T1000 (cell line): ENCODE measurements at regions not wholly inside any gene's neighbourhood (a gene's known extent, or its start where the extent isn't known, plus 50 kb on each side); places are given as distances from the start of the nearest gene placed in this dataset.

Experiments used
- DNase-seq: peaks from one replicate; lab custom pipeline; 2025; ENCODE audit warnings: mixed read lengths; lab: John Stamatoyannopoulos, UW

DNA sequence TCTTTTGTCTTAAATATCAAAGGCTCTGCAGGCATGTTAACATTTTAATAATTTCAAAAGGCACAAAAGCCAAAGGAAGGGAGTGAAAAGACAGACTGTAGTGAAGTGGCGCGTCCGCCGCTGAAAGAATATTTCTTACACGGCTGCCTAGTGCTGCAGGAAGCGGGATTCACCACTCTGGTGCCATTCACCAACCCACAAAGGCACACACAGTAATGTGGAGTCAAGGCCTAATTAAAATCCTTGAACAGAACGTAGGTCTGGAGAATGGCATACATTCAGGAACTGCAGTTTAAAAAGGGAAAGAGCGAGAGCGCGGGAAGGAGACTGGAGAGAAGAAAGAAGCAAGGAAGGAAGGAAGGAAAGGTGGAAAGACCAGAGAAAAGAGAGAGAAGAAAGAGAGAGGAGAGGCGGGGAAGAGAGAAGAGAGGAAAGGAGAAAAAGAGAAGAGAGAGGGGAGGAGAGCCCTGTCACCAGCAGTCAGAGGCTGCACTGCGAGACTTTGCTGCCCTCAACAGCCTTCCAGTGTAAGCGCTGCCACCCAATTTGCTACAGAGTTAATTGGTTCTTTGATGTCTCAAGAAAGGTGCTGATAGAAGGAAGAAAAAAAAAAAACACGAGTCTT lies 554.0 kb downstream of the MDFIC start:
- no peak for DNase-seq

DNA sequence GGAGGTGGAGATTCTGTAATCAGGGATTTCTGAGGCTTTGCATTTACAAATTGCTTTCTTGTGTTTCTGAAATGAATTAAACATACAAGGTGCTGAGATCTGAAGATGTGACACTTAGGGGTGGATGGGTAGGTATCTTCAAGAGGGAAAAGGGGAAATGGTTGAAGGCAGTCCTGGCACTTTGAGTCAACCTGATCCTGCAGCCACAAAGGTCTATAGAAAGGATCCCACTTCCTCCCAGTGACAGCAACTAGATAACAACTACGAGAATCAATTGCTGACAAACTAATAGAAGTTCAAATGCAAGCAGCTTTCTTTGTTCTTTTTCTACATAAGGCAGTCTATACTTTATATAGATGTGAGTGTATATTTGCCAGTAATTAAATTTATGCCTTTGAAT lies 553.3 kb downstream of the MDFIC start:
- no peak for DNase-seq

DNA sequence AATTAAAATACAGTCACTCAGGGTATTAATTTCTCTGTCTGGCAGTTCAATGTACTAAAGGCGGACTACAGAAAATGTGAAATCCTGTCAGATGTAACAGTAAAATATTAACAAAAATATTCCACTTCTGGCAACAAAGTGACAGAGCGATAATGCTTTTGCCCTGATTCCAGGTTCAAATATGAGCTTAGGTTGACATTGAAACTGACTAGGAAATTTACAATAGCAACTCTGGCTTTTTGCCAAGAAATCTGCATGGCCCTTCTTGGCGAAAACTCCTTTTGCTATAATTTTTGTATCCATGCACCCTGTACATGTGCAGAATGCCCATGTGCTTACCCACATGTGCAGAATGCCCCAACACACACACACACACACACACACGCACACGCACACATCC lies 552.2 kb downstream of the MDFIC start:
- no peak for DNase-seq

DNA sequence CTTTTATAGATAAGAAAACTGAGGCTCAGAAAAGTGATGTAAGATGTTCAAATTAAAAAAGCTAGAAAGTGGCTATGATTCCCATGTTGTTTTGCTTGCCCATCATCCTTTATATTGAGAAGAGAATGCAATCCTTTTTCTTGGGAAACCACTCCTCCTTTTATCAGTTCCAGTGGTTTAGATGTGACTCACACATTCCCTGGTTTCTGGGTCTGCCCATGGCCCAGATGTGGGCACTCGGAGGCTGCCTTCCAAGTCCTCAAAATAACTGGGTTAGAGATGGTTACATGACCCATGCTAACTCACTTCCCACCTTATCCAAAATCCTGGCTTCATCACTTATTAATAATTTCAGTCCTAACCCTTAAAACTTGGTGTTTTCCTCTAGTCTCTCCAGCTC lies 550.0 kb downstream of the MDFIC start:
- DNase-seq, result no peak

DNA sequence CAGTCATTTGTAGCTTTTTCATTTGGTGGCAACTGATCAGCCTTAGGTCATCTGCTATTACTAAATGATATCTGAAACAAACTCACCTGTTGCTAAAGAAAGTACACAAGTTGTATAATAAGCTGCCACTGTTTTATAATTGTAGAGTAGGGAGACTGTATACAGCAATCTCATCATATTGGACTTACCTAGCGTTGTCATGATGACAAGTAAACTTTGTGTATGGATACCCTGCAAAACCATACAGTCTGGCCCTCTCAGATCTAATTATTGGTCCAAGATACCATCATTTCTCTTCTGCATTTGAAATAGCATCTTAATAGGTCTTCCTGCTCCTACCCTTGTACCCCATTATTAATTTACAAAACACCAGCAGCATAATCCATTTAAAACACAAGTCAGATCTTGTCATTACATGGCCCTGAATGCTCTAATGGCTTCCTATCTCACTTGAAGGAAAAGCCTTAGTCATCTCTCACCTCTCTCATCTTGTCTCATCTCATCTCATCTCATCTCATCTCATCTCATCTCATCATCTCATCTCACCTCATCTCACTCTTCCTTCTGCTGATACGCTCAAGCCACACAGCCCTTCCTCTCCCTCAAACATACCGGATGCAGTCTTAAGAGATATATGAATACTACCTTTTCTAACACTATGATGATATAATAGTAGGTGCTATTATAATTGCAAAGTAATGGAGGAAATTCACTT lies 540.6 kb downstream of the MDFIC start:
- no peak for DNase-seq

DNA sequence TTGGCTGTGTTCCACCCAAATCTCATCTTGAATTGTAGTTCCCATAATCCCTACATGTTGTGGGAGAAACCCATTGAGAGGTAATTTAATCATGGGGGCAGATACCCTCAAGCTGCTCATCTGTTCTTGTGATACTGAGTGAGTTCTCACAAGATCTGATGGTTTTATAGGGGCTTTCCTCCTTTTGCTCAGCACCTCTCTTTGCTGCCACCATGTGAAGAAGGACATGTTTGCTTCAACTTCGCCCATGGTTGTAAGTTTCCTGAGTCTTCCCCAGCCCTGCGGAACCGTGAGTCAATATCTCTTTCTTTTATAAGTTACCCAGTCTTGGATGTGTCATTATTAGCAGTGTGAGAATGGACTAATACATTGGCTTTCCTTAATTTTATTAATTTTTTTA lies 527.8 kb downstream of the MDFIC start:
- no peak for DNase-seq

DNA sequence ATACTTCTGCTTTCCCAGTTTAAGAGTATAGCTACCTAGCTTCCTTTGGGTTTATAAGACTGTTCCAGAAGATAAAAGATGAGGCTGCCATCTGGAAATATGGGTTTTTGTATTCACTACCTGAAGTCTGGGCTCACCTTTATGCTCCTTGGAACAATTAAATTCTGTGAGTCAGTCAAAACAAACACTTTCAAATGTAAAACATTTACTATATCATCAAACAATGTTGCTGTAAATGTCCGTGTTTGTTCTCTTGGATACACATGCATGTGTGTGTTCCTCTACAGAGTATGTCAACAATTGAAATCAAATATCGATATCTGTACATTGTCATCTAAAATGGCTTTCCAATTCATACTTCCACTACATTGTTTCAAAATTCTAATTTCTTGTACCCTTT lies 525.6 kb downstream of the MDFIC start:
- DNase-seq, result no peak

DNA sequence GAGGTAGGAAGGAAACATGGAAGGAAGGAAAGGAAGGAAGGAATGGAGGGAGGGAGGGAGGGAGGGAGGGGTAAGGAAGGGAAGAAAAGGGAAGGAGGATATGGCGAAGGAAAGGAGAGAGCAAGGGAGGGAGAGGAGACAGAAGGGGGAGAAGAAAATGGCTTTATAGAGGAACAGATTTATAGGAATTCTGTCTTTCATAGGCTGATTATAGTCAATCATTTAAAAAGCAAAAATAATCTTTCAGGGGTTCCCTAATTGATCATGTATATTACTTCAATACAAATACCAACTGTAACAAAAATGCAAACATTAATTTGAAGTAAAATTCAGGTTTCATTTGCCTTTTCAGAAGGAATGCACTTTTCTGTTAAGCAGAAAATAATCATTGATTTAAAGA lies 519.1 kb downstream of the MDFIC start:
- DNase-seq, result no peak

DNA sequence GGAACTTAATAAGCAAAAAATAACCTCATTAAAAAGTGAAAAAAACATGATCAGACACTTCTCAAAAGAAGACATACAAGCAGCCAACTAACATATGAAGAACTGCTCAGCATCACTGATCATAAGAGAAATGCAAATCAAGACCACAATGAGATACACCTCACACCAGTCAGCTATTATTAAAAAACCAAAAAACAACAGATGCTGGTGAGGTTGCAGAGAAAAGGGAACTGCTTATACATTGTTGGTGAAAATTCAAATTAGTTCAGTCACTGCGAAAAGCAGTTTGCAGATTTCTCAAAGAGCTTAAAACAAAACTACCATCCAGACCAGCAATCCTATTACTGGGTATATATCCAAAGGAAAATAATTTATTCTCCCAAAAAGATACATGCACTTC lies 513.3 kb downstream of the MDFIC start:
- no peak for DNase-seq

DNA sequence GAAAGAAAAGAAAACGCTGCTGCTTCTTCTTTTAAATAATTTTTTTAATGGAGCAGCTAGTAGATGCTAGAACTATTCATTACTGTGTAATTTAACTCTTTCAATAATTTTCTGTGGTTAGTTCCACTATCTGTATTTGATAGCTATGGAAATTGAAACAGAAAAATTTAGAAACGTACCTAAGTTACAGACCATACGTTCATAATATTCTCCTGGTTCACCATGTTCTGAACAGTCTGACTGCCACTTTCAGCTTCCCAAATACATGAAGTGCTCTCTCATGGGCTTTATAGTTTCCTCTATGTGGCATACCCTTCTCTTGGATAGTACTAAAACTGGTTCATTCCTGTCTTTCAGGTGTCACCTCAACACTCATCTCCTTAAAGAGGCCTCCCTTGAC lies 508.0 kb downstream of the MDFIC start:
- no peak for DNase-seq

DNA sequence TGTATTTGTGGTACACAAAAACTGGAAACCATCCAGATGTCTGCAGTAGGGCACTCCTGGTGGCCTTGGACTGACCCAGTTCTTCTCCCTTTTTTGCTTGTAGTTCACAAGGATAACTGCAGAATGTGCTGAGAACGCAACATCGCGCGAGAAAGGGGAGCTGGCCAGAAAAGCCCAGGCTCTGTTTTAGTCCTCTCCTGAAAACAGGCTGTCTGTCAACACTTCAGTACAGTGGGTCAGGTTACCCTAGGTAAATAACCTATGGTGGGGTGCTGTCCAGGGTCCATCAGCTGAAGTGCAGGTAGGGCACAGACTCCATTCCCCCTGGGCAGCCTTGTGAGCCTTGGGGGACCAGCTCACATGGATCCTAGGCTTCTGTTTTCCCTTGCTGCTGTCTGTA lies 495.8 kb downstream of the MDFIC start:
- DNase-seq, result no peak

DNA sequence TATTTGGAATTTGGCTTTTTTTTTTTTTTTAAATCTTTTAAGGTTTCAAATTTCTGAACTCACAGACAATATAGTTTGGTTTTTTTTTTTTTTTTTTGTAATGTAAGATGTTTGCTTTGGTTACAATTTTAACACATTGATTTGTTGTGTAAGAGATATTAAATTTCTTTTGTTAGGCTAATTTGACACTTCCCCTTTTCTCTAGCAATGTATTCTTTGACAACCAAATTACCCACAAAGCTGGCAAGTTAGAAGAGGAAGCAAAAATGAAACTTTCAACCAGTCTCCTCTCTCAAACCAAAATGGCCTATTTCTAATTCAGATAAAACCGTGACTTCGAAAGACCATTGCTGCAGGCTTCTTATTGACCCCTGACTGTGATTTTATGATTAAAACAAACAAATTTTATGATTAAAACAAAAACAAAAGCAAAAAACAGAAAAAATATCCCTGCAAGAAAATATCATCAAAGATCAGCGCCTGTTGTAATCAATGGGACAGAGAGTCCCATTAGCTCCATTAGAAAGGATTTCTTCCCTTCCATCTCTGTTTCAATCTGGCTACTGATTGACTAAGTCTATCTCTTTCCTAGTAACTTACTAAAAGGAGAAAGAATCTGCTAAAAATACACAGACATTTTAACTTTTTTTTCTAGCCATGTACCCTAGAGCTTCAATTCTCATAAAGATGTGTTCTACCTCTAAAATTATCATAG lies 489.2 kb downstream of the MDFIC start:
- no peak for DNase-seq

DNA sequence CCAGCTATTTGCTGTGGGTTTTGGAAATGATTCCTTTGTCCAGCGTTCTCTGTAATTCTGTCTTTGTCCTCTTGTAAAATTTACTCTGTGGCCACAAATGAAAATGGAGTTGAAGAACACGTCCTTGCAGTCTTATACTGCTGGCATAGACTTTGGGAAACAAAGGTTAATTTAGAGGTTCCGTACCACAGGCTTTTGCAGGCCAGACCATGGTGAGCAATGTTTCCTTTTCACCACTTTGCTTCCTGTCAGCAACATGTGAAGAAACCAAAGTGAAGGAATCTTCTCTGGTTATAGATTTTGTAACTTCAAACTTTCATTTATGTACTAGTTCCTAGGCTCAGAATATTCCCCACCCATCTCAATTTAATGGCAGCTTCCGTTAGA lies 488.5 kb downstream of the MDFIC start:
- no peak for DNase-seq

DNA sequence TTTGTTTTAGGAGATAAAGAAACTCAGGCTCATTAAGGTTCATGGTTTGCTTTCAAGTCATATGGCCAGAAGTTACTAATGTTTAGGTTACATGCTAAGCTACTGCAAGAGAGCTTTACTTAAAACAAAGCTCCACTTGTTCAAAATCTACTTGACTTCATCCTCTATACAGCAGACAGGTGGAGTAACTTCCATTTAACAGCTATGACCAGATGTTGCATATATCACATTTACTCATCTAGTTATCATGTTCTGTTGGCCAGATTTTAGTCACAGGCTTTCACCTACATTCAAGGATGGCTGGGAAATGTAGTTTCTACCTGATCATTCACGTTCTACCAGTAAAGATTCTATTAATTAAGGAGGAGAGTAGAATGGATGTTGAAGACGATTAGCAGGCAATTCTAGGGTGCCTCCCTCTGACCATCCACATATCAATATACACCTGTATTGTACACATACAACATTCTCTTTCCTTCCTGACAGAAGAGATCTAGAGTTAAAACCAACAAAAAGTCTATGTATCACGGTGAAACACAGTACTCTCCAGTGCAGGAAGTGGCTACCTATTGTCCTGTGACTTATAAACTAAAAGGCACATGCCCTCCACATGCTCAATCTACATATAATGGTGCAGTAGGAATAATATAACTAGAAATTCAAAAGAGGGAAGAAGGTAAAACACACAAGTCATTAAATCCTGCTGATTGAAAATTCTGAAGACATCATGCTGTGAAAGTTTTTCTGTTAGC lies 488.0 kb downstream of the MDFIC start:
- DNase-seq, result no peak

DNA sequence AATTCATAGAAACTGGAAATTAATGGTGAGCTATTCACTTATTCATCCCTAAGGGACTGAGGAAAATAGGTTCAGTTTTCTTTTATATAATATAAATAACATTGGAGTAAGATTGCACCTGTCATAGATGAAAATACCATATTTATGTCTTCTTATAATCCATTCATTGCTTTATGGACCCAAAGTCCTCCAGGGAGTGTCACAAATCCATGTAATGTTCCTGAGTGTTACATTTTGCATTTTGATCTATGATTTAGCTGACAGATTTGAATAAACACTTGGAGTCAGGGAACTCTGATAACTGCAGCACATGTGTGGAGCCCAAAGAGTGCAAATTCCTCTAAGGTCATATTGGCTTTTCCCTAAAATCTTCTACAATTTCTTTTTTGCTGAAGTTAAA lies 484.3 kb downstream of the MDFIC start:
- no peak for DNase-seq

DNA sequence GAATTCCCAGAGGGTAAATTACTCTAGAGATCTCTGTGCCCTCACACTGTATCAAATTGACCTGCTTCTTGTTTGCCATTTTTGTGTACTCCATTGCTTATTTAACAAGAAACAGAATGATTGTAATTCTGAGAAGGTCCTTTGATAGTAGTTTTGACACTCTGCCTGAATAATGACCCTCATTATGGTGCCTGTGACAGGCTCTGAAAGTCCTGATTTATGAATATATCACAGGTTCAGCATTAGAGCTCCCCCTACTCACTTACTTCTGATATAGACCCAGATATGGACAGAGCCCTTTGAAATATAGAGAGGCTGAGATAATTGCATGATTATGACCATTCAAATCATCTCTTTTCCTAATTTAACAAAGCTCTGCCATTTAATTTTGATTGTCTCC lies 465.2 kb downstream of the MDFIC start:
- DNase-seq, result no peak

DNA sequence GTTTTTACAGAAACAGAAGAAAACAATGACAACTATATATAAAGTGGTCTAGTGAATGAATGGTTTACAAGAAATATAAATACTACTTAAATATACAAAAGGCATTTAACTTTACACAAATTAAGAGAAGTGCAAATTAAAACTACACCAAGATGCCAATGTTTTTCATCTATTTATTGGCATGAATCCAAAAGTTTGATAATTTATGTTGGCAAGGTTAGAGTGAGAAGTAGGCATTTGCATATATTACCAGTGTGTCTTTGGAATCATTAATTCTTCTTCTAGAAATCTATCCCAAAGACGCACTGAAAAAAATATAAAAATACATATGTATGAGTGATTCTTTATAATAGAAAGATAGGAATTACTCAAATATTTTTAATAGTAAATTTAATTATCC lies 457.4 kb downstream of the MDFIC start:
- DNase-seq, result no peak

DNA sequence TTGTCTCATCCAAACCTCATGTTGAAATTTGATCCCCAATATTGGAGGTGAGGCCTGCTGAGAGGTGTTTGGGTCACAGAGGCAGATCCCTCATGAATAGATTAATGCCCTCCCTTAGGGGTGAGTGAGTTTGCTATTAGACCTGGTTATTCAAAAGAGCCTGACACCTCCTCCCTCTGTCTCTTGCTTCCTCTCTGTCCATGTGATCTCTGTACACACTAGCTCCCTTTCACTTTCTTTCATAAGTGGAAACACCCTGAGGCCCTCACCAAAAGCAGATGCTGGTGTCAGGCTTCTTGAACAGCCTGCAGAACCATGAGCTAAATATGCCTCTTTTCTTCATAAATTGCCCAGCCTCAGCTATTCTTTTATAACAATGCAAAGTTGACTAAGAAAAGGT lies 447.1 kb downstream of the MDFIC start:
- DNase-seq, result no peak

DNA sequence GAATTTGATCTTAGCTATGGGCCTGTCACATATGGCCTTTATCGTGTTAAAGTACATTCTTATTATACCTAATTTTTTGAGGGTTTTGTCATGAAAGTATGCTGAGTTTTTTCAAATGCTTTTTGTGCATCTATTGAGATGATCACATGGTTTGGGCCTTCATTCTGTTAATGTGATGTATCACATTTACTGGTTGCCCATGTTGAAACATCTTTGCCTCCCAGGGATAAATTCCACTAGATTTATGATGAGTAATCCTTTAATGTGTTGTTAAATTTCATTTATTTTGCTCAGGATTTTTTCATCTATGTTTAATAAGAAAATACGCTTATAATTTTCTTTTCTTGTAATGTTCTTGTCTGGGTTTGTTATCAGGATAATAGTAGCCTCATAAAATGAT lies 442.0 kb downstream of the MDFIC start:
- no peak for DNase-seq

DNA sequence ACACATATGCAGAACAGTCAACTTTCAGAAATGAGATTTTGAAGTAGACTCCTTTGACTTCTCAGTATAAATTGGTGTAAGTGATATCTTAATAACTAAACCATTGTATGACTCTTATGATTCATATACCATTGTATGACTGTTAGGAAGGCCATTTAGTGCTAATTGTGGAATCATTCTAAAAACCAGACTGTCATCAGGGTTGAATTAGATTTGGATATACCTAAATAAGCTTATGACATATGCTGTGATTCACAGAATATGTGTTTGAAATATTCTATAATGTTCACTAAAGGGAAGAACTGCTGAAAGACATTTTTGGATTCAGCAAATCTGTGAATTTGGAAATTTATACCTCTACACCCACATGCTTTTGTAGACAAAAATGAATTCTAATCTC lies 438.1 kb downstream of the MDFIC start:
- no peak for DNase-seq

DNA sequence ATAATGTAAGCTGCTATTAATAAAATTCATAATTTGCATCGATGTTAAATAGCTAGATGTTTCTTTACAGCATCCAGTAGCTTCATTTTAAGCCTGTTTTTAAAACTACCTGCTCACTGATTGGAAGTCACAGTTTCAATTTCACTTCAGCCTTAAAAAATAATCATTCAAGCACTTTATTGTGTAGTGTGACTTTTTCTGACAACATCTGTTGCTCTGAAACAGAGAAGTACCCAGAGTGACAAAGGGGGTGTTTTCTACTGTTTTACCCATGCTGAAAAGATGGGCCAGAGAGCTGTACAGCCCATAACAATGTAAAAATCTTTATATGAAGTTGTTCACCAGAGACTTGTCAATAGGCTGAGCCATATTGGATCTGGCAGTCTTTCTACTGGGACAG lies 437.2 kb downstream of the MDFIC start:
- no peak for DNase-seq

DNA sequence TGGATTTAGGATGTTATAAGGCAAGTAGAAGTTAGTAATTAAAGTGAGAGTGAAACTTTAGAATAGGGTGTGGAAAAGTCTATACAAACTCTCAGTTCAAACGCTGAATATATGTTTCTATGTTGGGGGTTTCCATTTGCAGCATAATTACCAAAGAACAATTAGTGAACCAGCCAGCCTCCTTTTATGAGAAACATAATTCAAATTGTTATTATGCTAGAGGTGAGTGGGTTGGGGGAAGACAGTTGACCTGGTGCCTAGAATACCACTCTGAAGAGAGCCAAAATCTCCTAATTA lies 435.8 kb downstream of the MDFIC start:
- no peak for DNase-seq
